Breast epithelium (tissue), 4 donors: ENCODE measurements at regions not wholly inside any gene's neighbourhood (a gene's known extent, or its start where the extent isn't known, plus 50 kb on each side); places are given as distances from the start of the nearest gene placed in this dataset.

Source experiments
- DNase-seq, 2 donors: peaks; one replicate each; pipeline ENCODE4 v3.0.0-alpha.2; 2019; ENCODE audit warnings: low spot score in 2 of 2
- H3K27ac ChIP-seq, 2 donors: fragments of 200-600 bp; sonication (generic) in 1 of 2; one replicate each; pipeline ENCODE4 v1.5.1; 2016 to 2019; ENCODE audit warnings: mild to moderate bottlenecking in 1 of 2
- H3K27me3 ChIP-seq, 2 donors: fragments of 200-600 bp; sonication (generic) in 1 of 2; one replicate each; pipeline versions ENCODE4 v1.5.1 to v1.6.0; 2017 to 2019; ENCODE audit warnings: control low read depth in 1 of 2, mild to moderate bottlenecking in 1 of 2
- H3K36me3 ChIP-seq: fragments of 200-600 bp; one replicate; pipeline ENCODE4 v1.5.1; 2019
- H3K4me1 ChIP-seq, 2 donors: fragments of 200-600 bp; sonication (generic); one replicate each; pipeline ENCODE4 v1.5.1; 2016 to 2019; ENCODE audit warnings: control low read depth in 1 of 2
- H3K4me3 ChIP-seq, 3 donors: fragments of 200-600 bp; sonication (generic); 1 replicate in 2 of 3; 2 replicates in 1 of 3; pipeline ENCODE4 v1.5.1; 2016 to 2019; ENCODE audit warnings: mild to moderate bottlenecking in 3 of 3, moderate library complexity in 2 of 3
- H3K9me3 ChIP-seq, 2 donors: fragments of 200-600 bp; sonication (generic) in 1 of 2; one replicate each; pipeline ENCODE4 v1.5.1; 2016 to 2019; ENCODE audit warnings: control low read depth in 1 of 2
- CTCF ChIP-seq, 3 donors: fragments of 450-650 bp; IDR thresholded peaks; one replicate each; pipeline ENCODE4 v1.5.1; 2016 to 2017; ENCODE audit warnings: antibody characterized with exemption in 3 of 3, mild to moderate bottlenecking in 3 of 3, moderate library complexity in 3 of 3
- POLR2A ChIP-seq: fragments of 450-650 bp; IDR thresholded peaks from one replicate; pipeline ENCODE4 v1.6.1; 2016; ENCODE audit warnings: antibody characterized with exemption, mild to moderate bottlenecking, moderate library complexity
- POLR2AphosphoS5 ChIP-seq, 3 donors: sonication (generic); formaldehyde crosslinking; IDR thresholded peaks; one replicate each; pipeline ENCODE4 v1.6.1; 2017; ENCODE audit warnings: antibody characterized with exemption in 3 of 3
- intact Hi-C: fragments of 100-400 bp; cut with DNase I; formaldehyde crosslinking; loops from one replicate; pipeline ENCODE4 v1.15.1; 2023; ENCODE audit warnings: low total_unique reads

GRCh38 chr11:91837411-91838330 is 386.9 kb upstream of the FAT3 start:
- H3K27me3 ChIP-seq: no peaks in the 10 kb centered on the region
- intact Hi-C loops: no loop called here
- H3K4me3 ChIP-seq: no peak overlapping the region
- H3K9me3 ChIP-seq: no peaks in the 10 kb centered on the region
- no peaks in the 10 kb centered on the region for H3K36me3 ChIP-seq
- no peaks in the 10 kb centered on the region for H3K4me1 ChIP-seq
- TF ChIP-seq POLR2A (no peak), CTCF (IDR thresholded peaks at IDR 0.05) (no peak), POLR2AphosphoS5 (IDR thresholded peaks at IDR 0.05) (no peak)
- no peak overlapping the region for H3K27ac ChIP-seq
- DNase-seq: no peak

GRCh38 chr11:91835051-91835560 is 389.5 kb upstream of the FAT3 start:
- no peak overlapping the region for H3K27ac ChIP-seq
- no peaks in the 10 kb centered on the region for H3K4me1 ChIP-seq
- H3K4me3 ChIP-seq: no peak overlapping the region
- no peak for DNase-seq
- TF ChIP-seq POLR2AphosphoS5 (IDR thresholded peaks at IDR 0.05): no peak
- TF ChIP-seq CTCF (IDR thresholded peaks at IDR 0.05): no peak
- TF ChIP-seq POLR2A: no peak
- intact Hi-C loops: no loop called here
- no peaks in the 10 kb centered on the region for H3K9me3 ChIP-seq
- H3K36me3 ChIP-seq: no peaks in the 10 kb centered on the region
- H3K27me3 ChIP-seq: no peaks in the 10 kb centered on the region

GRCh38 chr11:91828901-91829300 is 395.7 kb upstream of the FAT3 start:
- Histone ChIP-seq H3K4me3 (no peak overlapping the region), H3K36me3 (no peaks in the 10 kb centered on the region), H3K27ac (no peak overlapping the region), H3K27me3 (no peaks in the 10 kb centered on the region), H3K9me3 (no peaks in the 10 kb centered on the region), H3K4me1 (no peaks in the 10 kb centered on the region)
- no peak for DNase-seq
- TF ChIP-seq POLR2A (no peak), POLR2AphosphoS5 (IDR thresholded peaks at IDR 0.05) (no peak), CTCF (IDR thresholded peaks at IDR 0.05) (no peak)
- intact Hi-C loops: no loop called here

- Histone ChIP-seq H3K4me3 (no peak overlapping the region), H3K27ac (no peak overlapping the region), H3K4me1 (no peaks in the 10 kb centered on the region), H3K9me3 (no peaks in the 10 kb centered on the region), H3K36me3 (no peaks in the 10 kb centered on the region), H3K27me3 (no peaks in the 10 kb centered on the region)
- DNase-seq: no peak
- no peak for TF ChIP-seq CTCF (IDR thresholded peaks at IDR 0.05)
- TF ChIP-seq POLR2AphosphoS5 (IDR thresholded peaks at IDR 0.05): no peak
- TF ChIP-seq POLR2A: no peak
- intact Hi-C loops: no loop called here
These were observed 398.8 kb upstream of the FAT3 start for GRCh38 chr11:91825777-91826176.

- Histone ChIP-seq H3K36me3 (no peaks in the 10 kb centered on the region), H3K4me1 (no peaks in the 10 kb centered on the region), H3K4me3 (no peak overlapping the region), H3K27me3 (no peaks in the 10 kb centered on the region), H3K27ac (no peak overlapping the region), H3K9me3 (no peaks in the 10 kb centered on the region)
- TF ChIP-seq CTCF (IDR thresholded peaks at IDR 0.05) (no peak), POLR2AphosphoS5 (IDR thresholded peaks at IDR 0.05) (no peak), POLR2A (no peak)
- DNase-seq: no peak
- intact Hi-C loops: no loop called here
These were observed 401.3 kb upstream of the FAT3 start for GRCh38 chr11:91823252-91823830.
